ENCODE measurements at regions not wholly inside any gene's neighbourhood (a gene's known extent, or its start where the extent isn't known, plus 50 kb on each side); places are given as distances from the start of the nearest gene placed in this dataset.

DNA sequence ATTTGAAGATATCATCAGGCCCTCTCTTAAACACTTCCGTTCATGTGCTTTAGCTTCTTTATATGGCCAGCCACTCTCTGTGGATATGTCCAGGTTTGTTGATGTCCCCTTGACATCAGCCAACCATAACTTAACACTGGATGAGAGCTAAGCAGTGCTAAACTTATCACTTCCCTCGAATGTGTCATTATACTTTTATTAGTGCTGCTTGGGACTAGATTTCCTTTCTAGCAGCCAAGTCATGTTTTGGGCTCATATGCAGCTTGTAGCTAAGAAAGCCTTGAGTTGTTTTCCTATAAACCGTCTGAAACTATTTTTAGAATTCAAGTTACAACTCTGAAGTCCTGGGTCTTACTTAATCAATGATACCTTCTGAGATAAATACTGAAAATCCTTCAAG, 144.8 kb upstream of the TNP1 start:
- no peak for DNase-seq (ENCODE audit: low read depth)
- FAIRE-seq = no peak
- peaks cover 4% of the 10 kb centered on the region for H3K27me3 ChIP-seq (ENCODE audit: control insufficient read depth, insufficient read depth, low read length)
- TF ChIP-seq, protein P1, sequence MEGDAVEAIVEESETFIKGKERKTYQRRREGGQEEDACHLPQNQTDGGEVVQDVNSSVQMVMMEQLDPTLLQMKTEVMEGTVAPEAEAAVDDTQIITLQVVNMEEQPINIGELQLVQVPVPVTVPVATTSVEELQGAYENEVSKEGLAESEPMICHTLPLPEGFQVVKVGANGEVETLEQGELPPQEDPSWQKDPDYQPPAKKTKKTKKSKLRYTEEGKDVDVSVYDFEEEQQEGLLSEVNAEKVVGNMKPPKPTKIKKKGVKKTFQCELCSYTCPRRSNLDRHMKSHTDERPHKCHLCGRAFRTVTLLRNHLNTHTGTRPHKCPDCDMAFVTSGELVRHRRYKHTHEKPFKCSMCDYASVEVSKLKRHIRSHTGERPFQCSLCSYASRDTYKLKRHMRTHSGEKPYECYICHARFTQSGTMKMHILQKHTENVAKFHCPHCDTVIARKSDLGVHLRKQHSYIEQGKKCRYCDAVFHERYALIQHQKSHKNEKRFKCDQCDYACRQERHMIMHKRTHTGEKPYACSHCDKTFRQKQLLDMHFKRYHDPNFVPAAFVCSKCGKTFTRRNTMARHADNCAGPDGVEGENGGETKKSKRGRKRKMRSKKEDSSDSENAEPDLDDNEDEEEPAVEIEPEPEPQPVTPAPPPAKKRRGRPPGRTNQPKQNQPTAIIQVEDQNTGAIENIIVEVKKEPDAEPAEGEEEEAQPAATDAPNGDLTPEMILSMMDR (IDR thresholded peaks at IDR 0.05; ENCODE audit: insufficient read depth, low read length, severe bottlenecking) = no peak
- no peaks in the 10 kb centered on the region for H3K36me3 ChIP-seq (ENCODE audit: control insufficient read depth, insufficient read depth, low read length)
- H3K4me3 ChIP-seq (ENCODE audit: low read depth, low read length) = no peak overlapping the region

DNA sequence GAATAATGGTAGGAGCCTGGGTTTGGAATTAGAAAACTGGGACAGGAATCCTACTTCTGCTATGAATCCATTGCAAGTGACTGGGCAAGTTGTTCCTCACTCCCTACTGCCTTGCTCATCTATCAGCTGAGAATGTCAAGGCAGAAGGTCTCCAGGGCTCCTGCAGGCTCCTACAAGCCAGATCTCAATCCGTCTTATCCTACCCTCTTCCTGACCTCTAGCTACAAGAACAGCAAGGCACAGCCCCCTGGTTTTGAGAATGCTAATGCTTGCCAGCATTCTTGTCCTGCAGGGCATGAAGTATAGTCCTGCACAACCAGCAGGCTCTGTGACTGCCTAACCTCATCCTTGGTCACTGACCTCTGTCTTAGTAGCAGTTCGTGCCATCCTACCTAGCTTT, 141.9 kb upstream of the TNP1 start:
- no peak for FAIRE-seq
- peaks cover 4% of the 10 kb centered on the region for H3K27me3 ChIP-seq (ENCODE audit: control insufficient read depth, insufficient read depth, low read length)
- TF ChIP-seq, protein P1 (IDR thresholded peaks at IDR 0.05; ENCODE audit: insufficient read depth, low read length, severe bottlenecking) = no peak
- DNase-seq (ENCODE audit: low read depth) = no peak
- no peaks in the 10 kb centered on the region for H3K36me3 ChIP-seq (ENCODE audit: control insufficient read depth, insufficient read depth, low read length)
- H3K4me3 ChIP-seq (ENCODE audit: low read depth, low read length) = no peak overlapping the region

DNA sequence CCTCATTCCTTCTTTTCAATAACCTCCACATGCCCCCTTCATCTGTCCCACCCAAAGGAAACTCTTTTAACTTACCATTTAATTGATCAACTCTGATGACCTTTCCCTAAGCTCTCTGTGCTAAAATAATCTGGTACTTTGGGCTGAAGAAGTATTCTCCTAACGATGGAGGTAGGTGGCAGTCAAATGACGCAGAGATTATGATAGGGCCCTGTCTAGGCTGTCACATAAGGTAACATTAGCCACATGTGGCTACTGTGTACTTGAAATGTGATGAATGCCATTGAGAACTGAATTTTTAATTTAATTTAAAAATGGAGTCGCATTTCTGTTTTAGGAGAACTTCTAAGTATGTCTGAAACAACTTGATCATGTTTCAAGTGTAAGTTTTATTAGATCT, 140.5 kb upstream of the TNP1 start:
- Histone ChIP-seq H3K4me3 (ENCODE audit: low read depth, low read length) (no peak overlapping the region), H3K27me3 (ENCODE audit: control insufficient read depth, insufficient read depth, low read length) (peaks cover 4% of the 10 kb centered on the region), H3K36me3 (ENCODE audit: control insufficient read depth, insufficient read depth, low read length) (no peaks in the 10 kb centered on the region)
- DNase-seq (ENCODE audit: low read depth) (no peak), FAIRE-seq (no peak)
- TF ChIP-seq, protein P1 (IDR thresholded peaks at IDR 0.05; ENCODE audit: insufficient read depth, low read length, severe bottlenecking) = no peak

DNA sequence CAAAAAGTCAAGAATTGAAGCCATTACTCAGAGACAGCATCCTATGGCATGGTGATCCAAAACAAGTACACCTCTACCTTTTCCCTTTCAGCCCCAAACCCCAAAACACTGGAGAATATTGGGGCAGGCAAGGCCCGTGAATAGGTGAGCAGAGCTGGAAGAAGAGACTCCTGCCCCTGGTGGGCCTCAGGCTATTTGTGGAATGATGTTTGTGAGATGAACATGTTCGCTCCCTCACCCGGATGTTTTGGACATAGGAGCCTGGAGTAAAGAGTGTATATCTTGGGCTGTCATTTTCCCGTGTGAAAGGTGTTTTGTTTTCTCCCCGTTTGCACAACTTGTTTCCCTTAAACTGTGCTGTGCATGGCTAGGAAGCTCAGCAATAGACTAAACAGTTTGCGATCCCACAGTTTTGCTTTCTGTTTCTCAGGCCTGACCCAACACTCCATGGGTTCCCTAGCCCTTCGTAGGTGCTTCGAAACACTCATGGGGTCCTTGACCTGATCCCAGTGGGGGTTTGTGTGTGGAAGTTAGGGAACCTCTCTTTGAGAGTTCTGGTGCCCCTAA, 136.5 kb upstream of the TNP1 start:
- H3K27me3 ChIP-seq (ENCODE audit: control insufficient read depth, insufficient read depth, low read length) = peaks cover 2% of the 10 kb centered on the region
- no peak for FAIRE-seq
- no peak for DNase-seq (ENCODE audit: low read depth)

DNA sequence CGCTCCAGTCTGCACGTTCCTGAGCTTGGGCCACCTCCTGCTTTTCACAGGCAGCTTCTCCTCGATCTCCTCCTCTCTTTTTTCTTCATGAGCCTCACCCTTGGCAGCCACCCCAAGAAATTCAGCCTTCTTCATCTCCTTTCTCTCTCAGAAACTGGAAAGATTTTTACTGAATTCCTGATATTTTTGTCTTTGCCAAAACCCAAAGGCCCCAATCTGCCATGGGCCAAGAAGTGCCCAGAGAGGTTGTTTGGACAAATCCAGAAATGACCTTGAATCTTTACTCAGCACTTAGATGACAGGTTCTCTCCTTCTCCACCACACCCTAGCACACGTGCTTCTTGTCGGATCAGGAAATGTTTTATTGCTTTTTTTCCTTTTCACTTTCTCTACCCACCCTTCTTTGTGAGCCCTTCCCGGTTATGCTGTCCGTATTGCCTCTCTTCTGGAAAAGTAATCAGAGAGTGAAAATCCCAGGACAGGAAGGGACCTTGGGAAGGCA, 134.5 kb upstream of the TNP1 start:
- TF ChIP-seq, protein P1 (IDR thresholded peaks at IDR 0.05; ENCODE audit: insufficient read depth, low read length, severe bottlenecking) = no peak
- FAIRE-seq = no peak
- DNase-seq (ENCODE audit: low read depth) = no peak
- Histone ChIP-seq H3K27me3 (ENCODE audit: control insufficient read depth, insufficient read depth, low read length) (peaks cover 4% of the 10 kb centered on the region), H3K4me3 (ENCODE audit: low read depth, low read length) (no peak overlapping the region), H3K36me3 (ENCODE audit: control insufficient read depth, insufficient read depth, low read length) (no peaks in the 10 kb centered on the region)

More for the DNA sequence above, 136.5 kb upstream of the TNP1 start:
- H3K4me3 ChIP-seq (ENCODE audit: low read depth, low read length) = no peak overlapping the region
- H3K36me3 ChIP-seq (ENCODE audit: control insufficient read depth, insufficient read depth, low read length) = no peaks in the 10 kb centered on the region
- TF ChIP-seq, protein P1 (IDR thresholded peaks at IDR 0.05; ENCODE audit: insufficient read depth, low read length, severe bottlenecking) = no peak

All from bronchial epithelial cell (primary cell).